ENCODE measurements at regions not wholly inside any gene's neighbourhood (a gene's known extent, or its start where the extent isn't known, plus 50 kb on each side); places are given as distances from the start of the nearest gene placed in this dataset.

DNA sequence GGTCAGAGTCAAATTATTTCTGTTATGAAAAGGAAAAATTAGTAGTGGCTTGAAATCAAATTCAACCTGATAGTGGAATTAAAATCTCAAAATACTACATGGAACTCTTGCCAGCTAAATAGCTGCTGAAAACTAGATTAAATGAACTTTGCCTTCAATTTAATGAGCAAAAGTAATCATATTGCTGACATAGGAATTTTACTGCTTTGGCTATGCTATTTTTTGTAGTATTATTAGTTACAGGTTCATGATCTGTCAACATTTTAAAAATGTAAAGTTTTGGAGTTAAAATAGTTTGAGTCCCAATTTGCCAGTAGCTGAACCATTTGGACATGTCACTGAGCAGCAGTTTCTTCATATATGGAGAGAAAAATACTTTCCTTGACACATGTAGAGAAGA is 81.4 kb downstream of the RERGL start:
- ChIA-PET CTCF (interaction anchor here (1.2 to 1.3 kb wide), 2 partner anchors 16 to 17 kb away, joined by 3 to 4 read pairs; no protein-coding TSS in a partner anchor), POLR2A (no interaction called here)
- TF ChIP-seq, protein P1, sequence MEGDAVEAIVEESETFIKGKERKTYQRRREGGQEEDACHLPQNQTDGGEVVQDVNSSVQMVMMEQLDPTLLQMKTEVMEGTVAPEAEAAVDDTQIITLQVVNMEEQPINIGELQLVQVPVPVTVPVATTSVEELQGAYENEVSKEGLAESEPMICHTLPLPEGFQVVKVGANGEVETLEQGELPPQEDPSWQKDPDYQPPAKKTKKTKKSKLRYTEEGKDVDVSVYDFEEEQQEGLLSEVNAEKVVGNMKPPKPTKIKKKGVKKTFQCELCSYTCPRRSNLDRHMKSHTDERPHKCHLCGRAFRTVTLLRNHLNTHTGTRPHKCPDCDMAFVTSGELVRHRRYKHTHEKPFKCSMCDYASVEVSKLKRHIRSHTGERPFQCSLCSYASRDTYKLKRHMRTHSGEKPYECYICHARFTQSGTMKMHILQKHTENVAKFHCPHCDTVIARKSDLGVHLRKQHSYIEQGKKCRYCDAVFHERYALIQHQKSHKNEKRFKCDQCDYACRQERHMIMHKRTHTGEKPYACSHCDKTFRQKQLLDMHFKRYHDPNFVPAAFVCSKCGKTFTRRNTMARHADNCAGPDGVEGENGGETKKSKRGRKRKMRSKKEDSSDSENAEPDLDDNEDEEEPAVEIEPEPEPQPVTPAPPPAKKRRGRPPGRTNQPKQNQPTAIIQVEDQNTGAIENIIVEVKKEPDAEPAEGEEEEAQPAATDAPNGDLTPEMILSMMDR (IDR thresholded peaks at IDR 0.05; ENCODE audit: control extremely low read depth, extremely low read depth, low read depth, missing control alignments), result no peak
- DNase-seq (ENCODE audit: extremely low spot score), result no peak

DNA sequence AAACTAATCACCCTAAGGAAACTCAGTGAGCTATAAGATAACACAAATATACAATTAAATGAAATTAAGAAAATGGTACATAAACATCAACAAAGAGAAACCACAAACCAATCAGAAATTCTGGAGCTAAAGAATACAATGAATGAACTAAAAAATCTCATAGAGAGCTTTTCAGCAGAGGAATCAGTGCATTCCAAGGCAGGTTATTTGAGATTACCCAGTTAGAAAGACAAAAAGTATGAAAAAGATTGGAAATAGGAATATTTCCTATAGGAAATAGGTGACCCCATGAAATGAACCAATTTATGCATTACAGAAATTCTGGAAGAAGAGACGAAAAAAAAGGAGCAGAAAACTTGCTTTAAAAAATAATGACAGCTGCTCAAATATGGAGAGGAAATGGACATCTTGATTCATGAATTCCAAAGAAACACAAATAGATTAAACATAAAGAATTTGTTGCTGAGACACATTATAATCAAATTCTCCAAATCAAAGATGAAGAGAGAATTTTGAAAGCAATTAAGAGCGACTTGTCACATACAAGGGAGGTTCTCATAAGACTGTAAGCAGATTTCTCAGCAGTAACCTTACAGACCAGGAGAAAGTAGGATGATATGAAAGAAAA is 90.7 kb downstream of the RERGL start:
- TF ChIP-seq, protein P1 (IDR thresholded peaks at IDR 0.05; ENCODE audit: control extremely low read depth, extremely low read depth, low read depth, missing control alignments), result no peak

DNA sequence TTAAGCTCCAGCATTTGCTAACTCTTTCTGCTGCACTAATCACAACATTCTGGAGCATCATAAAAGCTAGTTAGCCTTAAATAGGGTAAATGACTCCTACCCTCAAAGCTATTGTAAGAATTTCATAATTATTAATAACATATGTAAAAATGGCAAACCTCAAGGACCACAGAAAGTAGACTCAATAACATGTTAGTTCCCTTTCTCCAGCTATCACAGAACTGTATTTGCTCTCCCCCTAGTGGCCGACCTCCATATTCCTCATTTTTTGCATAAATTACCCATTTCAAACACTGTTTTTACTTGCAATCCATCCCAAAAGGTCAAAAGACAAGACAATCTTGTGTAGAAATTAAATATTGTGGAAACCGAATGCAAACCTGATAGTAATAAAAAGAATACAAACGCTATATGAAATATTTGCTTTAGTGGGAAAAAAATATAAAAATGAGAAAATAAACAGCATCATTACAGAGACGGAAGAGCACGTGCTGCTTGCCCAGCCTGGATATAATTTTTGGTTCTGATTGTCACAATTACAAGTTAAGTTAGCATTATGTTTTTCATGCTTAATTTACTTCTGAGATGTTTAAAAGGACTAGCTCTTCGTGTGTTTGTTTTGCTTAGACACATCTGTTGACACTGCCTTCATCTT is 97.9 kb downstream of the RERGL start:
- ChIA-PET CTCF (interaction anchor here (0.8 to 3.8 kb wide), 13 partner anchors 9 to 1053 kb away, joined by 3 to 25 read pairs (median 3); no protein-coding TSS in a partner anchor), POLR2A (no interaction called here)
- TF ChIP-seq, protein P1 (IDR thresholded peaks at IDR 0.05; ENCODE audit: control extremely low read depth, extremely low read depth, low read depth, missing control alignments), result peak; percentile 71
- DNase-seq (ENCODE audit: extremely low spot score), result peak; percentile 21

More for the DNA sequence above, 90.7 kb downstream of the RERGL start:
- ChIA-PET POLR2A (no interaction called here), CTCF (no interaction called here)
- DNase-seq (ENCODE audit: extremely low spot score), result no peak

DNA sequence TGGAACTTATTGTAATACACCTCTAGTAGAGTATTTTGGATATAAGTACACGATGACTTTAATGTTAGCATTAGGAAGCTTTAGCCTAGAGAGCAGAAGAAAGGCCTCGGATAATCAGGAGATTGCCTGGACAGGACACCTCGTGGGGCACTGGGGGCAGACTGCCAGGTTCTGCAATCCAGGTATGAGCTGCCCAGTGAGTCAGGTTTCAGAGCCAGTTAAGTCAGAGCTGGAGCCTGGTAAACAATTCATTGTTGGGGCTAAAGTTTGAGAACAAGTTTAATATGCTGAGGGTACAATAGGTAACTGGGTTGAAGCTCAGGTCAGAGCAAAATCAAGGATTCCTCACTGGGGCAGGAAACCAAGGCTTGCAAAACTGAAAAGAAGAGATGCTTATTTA is 107.4 kb downstream of the RERGL start:
- DNase-seq (ENCODE audit: extremely low spot score), result no peak
- POLR2A ChIA-PET, result no interaction called here
- CTCF ChIA-PET, result interaction anchor here (1.0 to 3.2 kb wide), 3 partner anchors 10 to 45 kb away, joined by 3 to 19 read pairs (median 3); no protein-coding TSS in a partner anchor
- TF ChIP-seq, protein P1 (IDR thresholded peaks at IDR 0.05; ENCODE audit: control extremely low read depth, extremely low read depth, low read depth, missing control alignments), result no peak

DNA sequence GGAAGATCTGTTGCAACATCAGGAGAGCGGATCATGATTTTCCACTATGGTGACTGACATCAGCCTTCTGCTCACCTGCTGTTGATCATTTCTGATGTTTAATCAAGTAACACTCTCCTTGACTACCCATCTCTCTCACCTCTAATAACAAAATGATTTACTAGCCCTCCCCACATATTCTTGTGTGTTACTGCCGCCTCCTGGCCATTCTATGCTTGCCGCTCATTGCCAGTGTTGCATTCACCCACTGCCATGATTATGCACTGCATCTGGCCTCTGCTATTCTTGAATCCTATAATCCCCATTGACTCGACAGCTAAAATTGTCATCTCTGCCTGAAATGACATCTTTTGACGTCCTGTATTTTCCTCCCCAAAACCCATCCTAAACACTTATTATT is 113.8 kb downstream of the RERGL start:
- ChIA-PET POLR2A (no interaction called here), CTCF (no interaction called here)
- TF ChIP-seq, protein P1 (IDR thresholded peaks at IDR 0.05; ENCODE audit: control extremely low read depth, extremely low read depth, low read depth, missing control alignments), result no peak
- DNase-seq (ENCODE audit: extremely low spot score), result no peak

DNA sequence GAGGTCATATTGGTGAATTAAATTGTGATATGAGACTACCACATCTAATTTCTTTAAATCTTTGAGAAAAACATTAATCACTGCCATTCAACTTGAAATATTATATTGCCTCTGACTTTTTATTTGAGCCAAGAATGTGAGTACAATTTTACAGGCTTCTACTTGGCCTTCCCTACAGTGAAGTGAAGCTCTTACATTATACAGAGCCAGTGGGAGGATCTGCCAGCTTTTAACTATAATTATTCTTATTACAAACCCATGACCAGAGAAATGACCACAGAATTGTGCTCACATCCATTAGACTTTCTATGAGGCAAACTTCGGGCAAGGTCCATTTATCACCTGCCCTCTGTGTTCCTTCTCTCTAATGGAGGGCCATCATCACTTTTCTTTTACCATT is 114.2 kb downstream of the RERGL start:
- ChIA-PET POLR2A (no interaction called here), CTCF (interaction anchor here (1.1 kb wide), 1 partner anchor 16 kb away, joined by 3 read pairs; no protein-coding TSS in a partner anchor)
- DNase-seq (ENCODE audit: extremely low spot score), result no peak
- TF ChIP-seq, protein P1 (IDR thresholded peaks at IDR 0.05; ENCODE audit: control extremely low read depth, extremely low read depth, low read depth, missing control alignments), result no peak

Measured in GM10248 (cell line).